ENCODE measurements at regions not wholly inside any gene's neighbourhood (a gene's known extent, or its start where the extent isn't known, plus 50 kb on each side); places are given as distances from the start of the nearest gene placed in this dataset.
A peak's percentile ranks its signal among the peaks of the same experiment; 100 is the strongest.

DNA sequence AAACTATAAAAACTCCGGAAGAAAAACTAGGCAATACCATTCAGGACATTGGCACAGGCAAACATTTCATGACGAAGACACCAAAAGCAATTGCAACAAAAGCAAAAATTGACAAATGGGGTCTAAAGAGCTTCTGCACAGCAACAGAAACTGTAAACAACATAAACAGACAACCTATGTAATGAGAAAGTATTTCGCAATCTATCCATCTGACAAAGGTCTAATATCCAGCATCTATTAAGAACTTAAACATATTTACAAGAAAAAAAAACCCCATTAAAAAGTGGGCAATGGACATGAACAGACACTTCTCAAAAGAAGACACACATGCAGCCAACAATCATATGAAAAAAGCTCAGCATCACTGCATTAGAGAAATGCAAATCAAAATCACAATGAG is 498.6 kb downstream of the HINT1 start:
- Histone ChIP-seq H3K27ac (replicated peaks; ENCODE audit: low read length) (no peak overlapping the region), H3K4me1 (ENCODE audit: control insufficient read depth in 2 of 2, insufficient read depth in 1 of 2, low read depth in 1 of 2, low read length in 2 of 2) (no peaks in the 10 kb centered on the region), H3K14ac (ENCODE audit: low read length) (no peak overlapping the region), H3K23ac (ENCODE audit: low read depth, low read length, poor library complexity) (no peak overlapping the region), H4K91ac (ENCODE audit: low read depth, low read length, poor library complexity) (no peak overlapping the region), H3K4me3 (ENCODE audit: low read length in 2 of 2) (no peak overlapping the region), H2AFZ (ENCODE audit: low read length) (no peak overlapping the region), H3K18ac (ENCODE audit: low read length) (no peak overlapping the region), H4K8ac (ENCODE audit: low read depth, low read length) (no peak overlapping the region), H2BK15ac (ENCODE audit: low read length) (no peak overlapping the region), H3K4ac (ENCODE audit: low read length) (no peak overlapping the region), H2BK12ac (ENCODE audit: low read length) (no peak overlapping the region), H3K36me3 (replicated peaks in 1 of 2; ENCODE audit: control insufficient read depth in 2 of 2, insufficient read depth in 2 of 2, low read length in 2 of 2) (no peaks in the 10 kb centered on the region), H3K27me3 (ENCODE audit: control insufficient read depth in 3 of 3, insufficient read depth in 3 of 3, low read depth in 1 of 3, low read length in 3 of 3) (no peaks in the 10 kb centered on the region), H3K9ac (ENCODE audit: low read depth, low read length, poor library complexity) (no peak overlapping the region), H2BK120ac (ENCODE audit: low read depth, low read length) (no peak overlapping the region), H2BK5ac (ENCODE audit: low read length) (no peak overlapping the region), H3K4me2 (ENCODE audit: insufficient read depth, low read length, poor library complexity, severe bottlenecking) (no peak overlapping the region), H3K79me1 (ENCODE audit: low read depth, low read length) (no peaks in the 10 kb centered on the region), H2AK5ac (ENCODE audit: low read depth, low read length) (no peak overlapping the region), H3K9me3 (replicated peaks in 1 of 2; ENCODE audit: control insufficient read depth in 2 of 2, insufficient read depth in 1 of 2, low read depth in 1 of 2, low read length in 2 of 2) (no peaks in the 10 kb centered on the region)
- no peak for DNase-seq (ENCODE audit: low spot score)
- no CpG with 5 or more reads among the region's 3 CpGs for WGBS, 2 donors (ENCODE audit: extremely low coverage in 2 of 2, insufficient read length in 2 of 2, insufficient replicate concordance in 1 of 2)

DNA sequence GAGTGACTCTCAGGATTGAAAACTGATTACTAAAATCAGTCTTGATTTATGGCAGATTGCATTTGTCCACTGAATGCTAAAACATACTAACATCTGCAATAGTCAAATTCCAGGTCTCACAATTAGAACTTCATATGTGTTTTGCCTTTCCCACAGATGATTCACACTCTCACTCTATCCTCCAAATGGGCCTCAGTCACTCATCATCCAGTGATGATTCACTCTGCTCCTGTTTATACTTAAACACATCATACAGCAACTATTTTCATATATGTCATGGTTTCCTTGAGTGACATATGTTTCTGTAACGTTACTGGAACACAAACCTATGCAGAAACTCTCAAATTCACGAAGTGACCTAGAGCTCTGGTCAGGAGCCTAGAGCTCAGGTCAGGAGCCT is 512.9 kb downstream of the HINT1 start:
- Histone ChIP-seq H3K36me3 (replicated peaks in 1 of 2; ENCODE audit: control insufficient read depth in 2 of 2, insufficient read depth in 2 of 2, low read length in 2 of 2) (no peaks in the 10 kb centered on the region), H2BK5ac (ENCODE audit: low read length) (no peak overlapping the region), H3K4me2 (ENCODE audit: insufficient read depth, low read length, poor library complexity, severe bottlenecking) (no peak overlapping the region), H3K79me1 (ENCODE audit: low read depth, low read length) (no peaks in the 10 kb centered on the region), H3K27ac (replicated peaks; ENCODE audit: low read length) (no peak overlapping the region), H3K9me3 (replicated peaks in 1 of 2; ENCODE audit: control insufficient read depth in 2 of 2, insufficient read depth in 1 of 2, low read depth in 1 of 2, low read length in 2 of 2) (peaks cover 0 to 2% of the 10 kb centered on the region in 2 donors), H4K91ac (ENCODE audit: low read depth, low read length, poor library complexity) (no peak overlapping the region), H2AFZ (ENCODE audit: low read length) (no peak overlapping the region), H3K18ac (ENCODE audit: low read length) (no peak overlapping the region), H3K4ac (ENCODE audit: low read length) (no peak overlapping the region), H2BK15ac (ENCODE audit: low read length) (no peak overlapping the region), H2BK120ac (ENCODE audit: low read depth, low read length) (no peak overlapping the region), H4K8ac (ENCODE audit: low read depth, low read length) (no peak overlapping the region), H3K4me3 (ENCODE audit: low read length in 2 of 2) (no peak overlapping the region), H2AK5ac (ENCODE audit: low read depth, low read length) (no peak overlapping the region), H3K14ac (ENCODE audit: low read length) (no peak overlapping the region), H3K9ac (ENCODE audit: low read depth, low read length, poor library complexity) (no peak overlapping the region), H3K23ac (ENCODE audit: low read depth, low read length, poor library complexity) (no peak overlapping the region), H3K4me1 (ENCODE audit: control insufficient read depth in 2 of 2, insufficient read depth in 1 of 2, low read depth in 1 of 2, low read length in 2 of 2) (peaks cover 0 to 5% of the 10 kb centered on the region in 2 donors), H2BK12ac (ENCODE audit: low read length) (no peak overlapping the region), H3K27me3 (ENCODE audit: control insufficient read depth in 3 of 3, insufficient read depth in 3 of 3, low read depth in 1 of 3, low read length in 3 of 3) (no peaks in the 10 kb centered on the region)
- WGBS, 2 donors (ENCODE audit: extremely low coverage in 2 of 2, insufficient read length in 2 of 2, insufficient replicate concordance in 1 of 2), result no CpG with 5 or more reads among the region's 2 CpGs
- no peak for DNase-seq (ENCODE audit: low spot score)

DNA sequence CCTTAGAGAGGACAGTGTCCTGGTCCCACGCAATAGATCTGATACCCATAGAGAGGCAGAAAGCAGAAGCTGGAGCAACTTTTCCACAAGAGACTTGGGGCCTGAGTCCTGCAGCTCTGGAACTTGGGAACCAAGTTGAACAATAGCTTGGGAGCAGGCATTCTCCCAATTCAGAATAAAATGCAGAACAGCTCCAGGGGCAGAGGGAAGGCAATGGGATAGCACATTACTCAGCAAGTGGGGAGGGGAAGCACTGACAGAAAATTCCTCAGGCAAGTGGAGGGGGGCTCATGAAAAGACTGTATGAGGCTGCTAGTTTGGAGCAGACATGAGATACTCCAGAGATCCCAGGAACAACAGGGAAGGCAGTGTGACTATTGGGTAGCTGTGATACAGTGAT is 513.6 kb downstream of the HINT1 start:
- Histone ChIP-seq H3K4ac (ENCODE audit: low read length) (no peak overlapping the region), H2BK120ac (ENCODE audit: low read depth, low read length) (no peak overlapping the region), H3K4me1 (ENCODE audit: control insufficient read depth in 2 of 2, insufficient read depth in 1 of 2, low read depth in 1 of 2, low read length in 2 of 2) (peaks cover 0 to 5% of the 10 kb centered on the region in 2 donors), H4K91ac (ENCODE audit: low read depth, low read length, poor library complexity) (no peak overlapping the region), H2BK15ac (ENCODE audit: low read length) (no peak overlapping the region), H4K8ac (ENCODE audit: low read depth, low read length) (no peak overlapping the region), H2BK5ac (ENCODE audit: low read length) (no peak overlapping the region), H3K27ac (replicated peaks; ENCODE audit: low read length) (no peak overlapping the region), H2BK12ac (ENCODE audit: low read length) (no peak overlapping the region), H3K27me3 (ENCODE audit: control insufficient read depth in 3 of 3, insufficient read depth in 3 of 3, low read depth in 1 of 3, low read length in 3 of 3) (no peaks in the 10 kb centered on the region), H3K9ac (ENCODE audit: low read depth, low read length, poor library complexity) (no peak overlapping the region), H3K79me1 (ENCODE audit: low read depth, low read length) (no peaks in the 10 kb centered on the region), H3K18ac (ENCODE audit: low read length) (no peak overlapping the region), H2AFZ (ENCODE audit: low read length) (no peak overlapping the region), H3K23ac (ENCODE audit: low read depth, low read length, poor library complexity) (no peak overlapping the region), H3K4me3 (ENCODE audit: low read length in 2 of 2) (no peak overlapping the region), H3K9me3 (replicated peaks in 1 of 2; ENCODE audit: control insufficient read depth in 2 of 2, insufficient read depth in 1 of 2, low read depth in 1 of 2, low read length in 2 of 2) (peaks cover 0 to 2% of the 10 kb centered on the region in 2 donors), H3K36me3 (replicated peaks in 1 of 2; ENCODE audit: control insufficient read depth in 2 of 2, insufficient read depth in 2 of 2, low read length in 2 of 2) (no peaks in the 10 kb centered on the region), H3K4me2 (ENCODE audit: insufficient read depth, low read length, poor library complexity, severe bottlenecking) (no peak overlapping the region), H3K14ac (ENCODE audit: low read length) (no peak overlapping the region), H2AK5ac (ENCODE audit: low read depth, low read length) (no peak overlapping the region)
- no CpG with 5 or more reads among the region's 1 CpG for WGBS, 2 donors (ENCODE audit: extremely low coverage in 2 of 2, insufficient read length in 2 of 2, insufficient replicate concordance in 1 of 2)
- DNase-seq (ENCODE audit: low spot score), result no peak

DNA sequence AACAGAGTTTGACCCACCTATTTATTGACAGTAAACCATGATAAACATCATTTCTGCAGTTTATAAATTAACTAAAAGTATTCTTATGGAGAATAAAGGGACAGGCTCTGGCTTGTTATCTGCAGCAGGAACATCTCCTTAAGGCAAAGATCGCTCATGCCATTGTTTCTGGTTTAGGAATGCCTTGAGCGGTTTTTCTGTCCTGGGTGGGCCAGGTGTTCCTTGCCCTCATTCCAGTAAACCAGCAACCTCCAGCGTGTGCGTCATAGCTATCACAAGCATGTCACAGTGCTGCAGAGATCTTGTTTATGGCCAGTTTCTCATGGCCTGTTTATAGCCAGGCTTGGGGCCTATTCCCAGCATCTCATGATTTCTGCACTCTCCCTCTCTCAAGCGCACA is 521.7 kb downstream of the HINT1 start:
- Histone ChIP-seq H3K4me3 (ENCODE audit: low read length in 2 of 2) (peak overlapping the region in 1 of 2 donors; percentile 41), H2BK120ac (ENCODE audit: low read depth, low read length) (no peak overlapping the region), H3K27me3 (ENCODE audit: control insufficient read depth in 3 of 3, insufficient read depth in 3 of 3, low read depth in 1 of 3, low read length in 3 of 3) (no peaks in the 10 kb centered on the region), H3K79me1 (ENCODE audit: low read depth, low read length) (no peaks in the 10 kb centered on the region), H3K14ac (ENCODE audit: low read length) (no peak overlapping the region), H2BK5ac (ENCODE audit: low read length) (no peak overlapping the region), H3K4me1 (ENCODE audit: control insufficient read depth in 2 of 2, insufficient read depth in 1 of 2, low read depth in 1 of 2, low read length in 2 of 2) (no peaks in the 10 kb centered on the region), H3K4me2 (ENCODE audit: insufficient read depth, low read length, poor library complexity, severe bottlenecking) (no peak overlapping the region), H3K36me3 (replicated peaks in 1 of 2; ENCODE audit: control insufficient read depth in 2 of 2, insufficient read depth in 2 of 2, low read length in 2 of 2) (no peaks in the 10 kb centered on the region), H3K4ac (ENCODE audit: low read length) (no peak overlapping the region), H3K9me3 (replicated peaks in 1 of 2; ENCODE audit: control insufficient read depth in 2 of 2, insufficient read depth in 1 of 2, low read depth in 1 of 2, low read length in 2 of 2) (peaks cover 0 to 4% of the 10 kb centered on the region in 2 donors), H2BK15ac (ENCODE audit: low read length) (no peak overlapping the region), H2AFZ (ENCODE audit: low read length) (no peak overlapping the region), H4K91ac (ENCODE audit: low read depth, low read length, poor library complexity) (no peak overlapping the region), H3K23ac (ENCODE audit: low read depth, low read length, poor library complexity) (no peak overlapping the region), H2BK12ac (ENCODE audit: low read length) (no peak overlapping the region), H4K8ac (ENCODE audit: low read depth, low read length) (no peak overlapping the region), H3K9ac (ENCODE audit: low read depth, low read length, poor library complexity) (no peak overlapping the region), H2AK5ac (ENCODE audit: low read depth, low read length) (no peak overlapping the region), H3K27ac (replicated peaks; ENCODE audit: low read length) (no peak overlapping the region), H3K18ac (ENCODE audit: low read length) (no peak overlapping the region)
- WGBS, 2 donors (ENCODE audit: extremely low coverage in 2 of 2, insufficient read length in 2 of 2, insufficient replicate concordance in 1 of 2), result no CpG with 5 or more reads among the region's 5 CpGs
- no peak for DNase-seq (ENCODE audit: low spot score)

Data from neuronal stem cell (in vitro differentiated cells).